ENCODE measurements at regions not wholly inside any gene's neighbourhood (a gene's known extent, or its start where the extent isn't known, plus 50 kb on each side); places are given as distances from the start of the nearest gene placed in this dataset.
"Not testable (repeated sequence)": the region's sequence is repeated elsewhere in the genome, so short reads cannot be mapped to it uniquely, and the experiment has no call there.

DNA sequence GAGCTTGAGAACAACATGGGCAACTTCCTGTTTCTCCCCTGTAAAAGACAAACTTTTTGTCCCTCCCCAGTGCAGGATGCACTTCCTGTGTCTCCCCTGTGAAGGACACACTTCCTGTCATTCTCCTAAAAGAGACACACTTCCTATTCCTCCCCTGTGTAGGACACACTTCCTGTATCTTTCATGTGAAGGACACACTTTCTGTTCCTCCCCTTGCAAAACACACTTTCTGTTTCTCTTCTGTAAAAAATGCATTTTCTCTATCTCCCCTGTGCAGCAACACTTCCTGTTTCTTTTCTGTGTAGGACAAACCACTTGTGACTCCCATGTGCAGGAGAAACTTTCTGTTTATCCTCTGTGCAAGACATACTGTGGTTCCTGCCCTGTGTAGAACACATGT, 488.6 kb upstream of the USP9Y start:
- no peak overlapping the region for H3K27ac ChIP-seq (replicated peaks in 1 of 4)
- no peaks in the 10 kb centered on the region for H3K9me3 ChIP-seq
- DNase-seq (ENCODE audit: extremely low spot score) = no peak
- no peaks in the 10 kb centered on the region for H3K36me3 ChIP-seq
- intact Hi-C loops (cut with DNase I) = no loop called here
- H3K4me1 ChIP-seq = no peaks in the 10 kb centered on the region
- H3K27me3 ChIP-seq = no peaks in the 10 kb centered on the region
- no peak for TF ChIP-seq POLR2AphosphoS5 (IDR thresholded peaks at IDR 0.05)
- TF ChIP-seq POLR2A (IDR thresholded peaks at IDR 0.05; ENCODE audit: low read depth) = no peak
- TF ChIP-seq EP300 (IDR thresholded peaks at IDR 0.05) = no peak
- TF ChIP-seq, protein P1, sequence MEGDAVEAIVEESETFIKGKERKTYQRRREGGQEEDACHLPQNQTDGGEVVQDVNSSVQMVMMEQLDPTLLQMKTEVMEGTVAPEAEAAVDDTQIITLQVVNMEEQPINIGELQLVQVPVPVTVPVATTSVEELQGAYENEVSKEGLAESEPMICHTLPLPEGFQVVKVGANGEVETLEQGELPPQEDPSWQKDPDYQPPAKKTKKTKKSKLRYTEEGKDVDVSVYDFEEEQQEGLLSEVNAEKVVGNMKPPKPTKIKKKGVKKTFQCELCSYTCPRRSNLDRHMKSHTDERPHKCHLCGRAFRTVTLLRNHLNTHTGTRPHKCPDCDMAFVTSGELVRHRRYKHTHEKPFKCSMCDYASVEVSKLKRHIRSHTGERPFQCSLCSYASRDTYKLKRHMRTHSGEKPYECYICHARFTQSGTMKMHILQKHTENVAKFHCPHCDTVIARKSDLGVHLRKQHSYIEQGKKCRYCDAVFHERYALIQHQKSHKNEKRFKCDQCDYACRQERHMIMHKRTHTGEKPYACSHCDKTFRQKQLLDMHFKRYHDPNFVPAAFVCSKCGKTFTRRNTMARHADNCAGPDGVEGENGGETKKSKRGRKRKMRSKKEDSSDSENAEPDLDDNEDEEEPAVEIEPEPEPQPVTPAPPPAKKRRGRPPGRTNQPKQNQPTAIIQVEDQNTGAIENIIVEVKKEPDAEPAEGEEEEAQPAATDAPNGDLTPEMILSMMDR (IDR thresholded peaks at IDR 0.05) = no peak
- H3K4me3 ChIP-seq = no peak overlapping the region

DNA sequence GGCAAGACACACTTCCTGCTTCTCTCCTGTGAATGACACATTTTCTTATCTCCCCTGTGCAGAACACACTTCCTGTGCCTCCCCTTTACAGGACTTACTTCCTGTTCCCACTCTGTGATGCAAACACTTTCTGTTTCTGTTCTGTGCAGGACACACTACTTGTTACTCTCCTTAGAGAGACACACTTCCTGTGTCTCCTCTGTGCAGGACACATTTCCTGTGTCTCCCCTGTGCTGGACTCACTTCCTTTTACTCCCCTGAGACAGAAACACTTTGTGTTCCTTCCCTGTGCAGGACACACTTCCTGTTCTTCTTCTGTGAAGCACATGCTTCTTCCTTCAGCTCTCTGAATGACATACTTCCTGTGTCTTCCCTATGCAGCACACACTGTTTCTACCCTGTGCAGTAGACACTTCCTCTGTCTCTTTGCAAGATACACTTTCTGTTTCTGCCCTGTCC, 485.4 kb upstream of the USP9Y start:
- H3K4me3 ChIP-seq = no peak overlapping the region
- H3K27me3 ChIP-seq = no peaks in the 10 kb centered on the region
- H3K27ac ChIP-seq (replicated peaks in 1 of 4) = no peak overlapping the region
- TF ChIP-seq POLR2AphosphoS5 (IDR thresholded peaks at IDR 0.05) = no peak
- TF ChIP-seq POLR2A (IDR thresholded peaks at IDR 0.05; ENCODE audit: low read depth) = no peak
- TF ChIP-seq, protein P1 (IDR thresholded peaks at IDR 0.05) = no peak
- TF ChIP-seq EP300 (IDR thresholded peaks at IDR 0.05) = no peak
- no peaks in the 10 kb centered on the region for H3K36me3 ChIP-seq
- no peaks in the 10 kb centered on the region for H3K4me1 ChIP-seq
- intact Hi-C loops (cut with DNase I) = no loop called here
- no peaks in the 10 kb centered on the region for H3K9me3 ChIP-seq
- no peak for DNase-seq (ENCODE audit: extremely low spot score)

DNA sequence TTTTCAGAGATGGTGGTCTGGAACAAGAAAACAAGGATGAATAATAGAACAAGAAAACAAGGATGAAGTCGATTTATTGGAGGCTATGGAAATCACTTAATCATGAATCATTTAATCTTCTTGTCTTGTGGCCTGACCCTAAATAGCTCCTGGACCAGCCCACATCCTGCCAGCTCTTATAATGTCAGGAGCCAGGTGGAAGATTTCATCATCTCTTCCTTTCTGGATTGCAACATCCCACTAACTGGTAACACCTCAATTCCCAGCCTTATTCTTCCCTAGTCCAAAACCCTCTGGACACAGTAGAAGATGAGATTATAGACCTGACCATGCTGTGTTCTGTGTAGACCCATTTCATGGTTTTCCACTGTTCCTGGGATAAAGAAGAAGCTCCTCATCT, 470.1 kb upstream of the USP9Y start:
- Histone ChIP-seq H3K36me3 (no peaks in the 10 kb centered on the region), H3K27ac (replicated peaks in 1 of 4) (no peak overlapping the region), H3K4me1 (no peaks in the 10 kb centered on the region), H3K9me3 (no peaks in the 10 kb centered on the region), H3K4me3 (no peak overlapping the region), H3K27me3 (no peaks in the 10 kb centered on the region)
- intact Hi-C loops (cut with DNase I) = no loop called here
- no CpG with 5 or more reads among the region's 1 CpG for WGBS
- DNase-seq (ENCODE audit: extremely low spot score) = no peak
- no peak for TF ChIP-seq POLR2AphosphoS5 (IDR thresholded peaks at IDR 0.05)

DNA sequence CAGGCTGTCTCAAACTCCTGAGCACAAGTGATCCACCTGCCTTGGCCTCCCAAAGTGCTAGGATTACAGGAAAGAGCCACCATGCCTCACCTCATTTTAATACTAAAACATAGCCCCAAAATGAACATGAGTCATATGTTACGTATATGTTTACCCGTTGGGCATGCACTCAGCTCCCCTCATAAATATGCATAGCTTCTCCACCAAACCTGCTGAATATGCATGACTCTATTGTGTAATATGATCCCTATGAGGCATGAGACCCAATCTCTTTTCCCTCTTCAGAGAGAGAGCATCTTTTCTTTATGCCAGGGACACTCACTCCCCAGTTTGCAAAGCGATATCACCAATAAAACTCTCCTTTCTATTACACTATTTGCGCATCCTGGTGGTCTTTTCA, 464.6 kb upstream of the USP9Y start:
- no peak for TF ChIP-seq POLR2AphosphoS5 (IDR thresholded peaks at IDR 0.05)
- TF ChIP-seq, protein P1 (IDR thresholded peaks at IDR 0.05) = no peak
- no peak for TF ChIP-seq EP300 (IDR thresholded peaks at IDR 0.05)
- TF ChIP-seq POLR2A (IDR thresholded peaks at IDR 0.05; ENCODE audit: low read depth) = no peak
- intact Hi-C loops (cut with DNase I) = no loop called here
- Histone ChIP-seq H3K27ac (replicated peaks in 1 of 4) (no peak overlapping the region), H3K9me3 (no peaks in the 10 kb centered on the region), H3K4me1 (no peaks in the 10 kb centered on the region), H3K4me3 (no peak overlapping the region), H3K36me3 (no peaks in the 10 kb centered on the region), H3K27me3 (no peaks in the 10 kb centered on the region)
- no CpG with 5 or more reads among the region's 4 CpGs for WGBS
- no peak for DNase-seq (ENCODE audit: extremely low spot score)

DNA sequence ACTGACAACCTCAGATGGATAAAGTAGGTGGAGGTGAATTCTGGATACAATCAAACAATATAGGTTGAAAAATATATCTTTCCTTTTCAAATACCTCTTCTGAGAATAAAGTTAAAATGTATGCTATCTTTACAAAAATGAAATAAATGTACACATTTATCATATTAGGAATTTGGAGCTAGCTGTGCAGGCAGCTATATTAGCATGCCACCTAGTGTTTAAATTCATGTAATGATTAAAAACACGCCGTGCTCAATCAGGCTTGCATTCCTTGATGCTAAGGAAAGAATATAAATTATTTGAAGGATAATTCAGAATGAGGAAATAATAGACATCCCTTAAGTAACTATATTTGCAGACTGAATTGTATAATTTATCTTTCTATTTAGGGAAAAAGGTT, 460.7 kb upstream of the USP9Y start:
- H3K4me1 ChIP-seq; H3K36me3 ChIP-seq; H3K27me3 ChIP-seq; H3K27ac ChIP-seq (replicated peaks in 1 of 4); intact Hi-C loops (cut with DNase I); H3K4me3 ChIP-seq; H3K9me3 ChIP-seq; DNase-seq (ENCODE audit: extremely low spot score): not testable (repeated sequence)
- no CpG with 5 or more reads among the region's 2 CpGs for WGBS

DNA sequence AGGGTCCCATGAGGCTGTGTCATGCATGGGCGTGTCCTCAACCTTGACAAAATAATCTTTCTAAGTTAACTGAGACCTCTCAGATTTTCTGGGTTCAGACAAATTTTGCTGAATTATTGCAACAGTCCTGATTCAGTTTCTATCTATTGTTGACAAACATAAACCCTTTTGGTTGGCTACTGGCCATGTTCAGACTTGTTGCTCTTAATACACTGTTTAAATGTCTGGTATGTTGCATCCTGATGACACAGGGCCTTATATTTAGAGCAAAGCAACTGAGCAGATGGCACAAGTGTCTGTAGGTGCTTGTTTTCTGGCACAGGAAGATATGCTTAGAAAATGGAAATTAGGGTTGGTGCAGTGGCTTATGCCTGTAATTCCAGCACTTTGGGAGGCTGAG, 456.9 kb upstream of the USP9Y start:
- H3K27ac ChIP-seq (replicated peaks in 1 of 4) = no peak overlapping the region
- no peak for DNase-seq (ENCODE audit: extremely low spot score)
- no peak for TF ChIP-seq POLR2AphosphoS5 (IDR thresholded peaks at IDR 0.05)
- TF ChIP-seq POLR2A (IDR thresholded peaks at IDR 0.05; ENCODE audit: low read depth) = no peak
- TF ChIP-seq, protein P1 (IDR thresholded peaks at IDR 0.05) = no peak
- TF ChIP-seq EP300 (IDR thresholded peaks at IDR 0.05) = no peak
- H3K27me3 ChIP-seq = no peaks in the 10 kb centered on the region
- no CpG with 5 or more reads among the region's 1 CpG for WGBS
- no peaks in the 10 kb centered on the region for H3K36me3 ChIP-seq
- no peaks in the 10 kb centered on the region for H3K4me1 ChIP-seq
- no peak overlapping the region for H3K4me3 ChIP-seq
- no peaks in the 10 kb centered on the region for H3K9me3 ChIP-seq
- intact Hi-C loops (cut with DNase I) = no loop called here
